ENCODE measurements at regions not wholly inside any gene's neighbourhood (a gene's known extent, or its start where the extent isn't known, plus 50 kb on each side); places are given as distances from the start of the nearest gene placed in this dataset.

DNA sequence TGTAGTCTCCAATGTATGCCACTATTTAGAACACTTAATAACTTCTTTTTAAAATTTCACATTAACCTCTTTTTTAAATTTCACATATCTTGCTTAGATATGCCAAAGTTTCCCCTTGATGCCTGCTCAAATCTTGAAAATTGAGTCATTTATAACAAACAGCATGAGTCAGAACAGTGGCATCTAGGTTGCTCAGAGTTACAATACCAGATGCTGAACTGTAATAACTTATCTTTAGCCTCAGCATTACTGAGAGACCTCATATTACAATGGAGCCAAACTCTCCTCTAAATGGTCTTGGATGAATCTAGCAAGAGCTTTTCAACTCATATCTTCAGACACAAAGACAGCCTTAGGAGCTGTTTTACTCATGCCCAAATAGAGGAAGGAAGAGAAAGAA lies 439.3 kb upstream of the ARPP21 start:
- no peak overlapping the region for H3K27ac ChIP-seq
- DNase-seq = no peak
- no peak overlapping the region for H3K4me3 ChIP-seq
- H3K36me3 ChIP-seq = no peaks in the 10 kb centered on the region
- TF ChIP-seq, protein P1, sequence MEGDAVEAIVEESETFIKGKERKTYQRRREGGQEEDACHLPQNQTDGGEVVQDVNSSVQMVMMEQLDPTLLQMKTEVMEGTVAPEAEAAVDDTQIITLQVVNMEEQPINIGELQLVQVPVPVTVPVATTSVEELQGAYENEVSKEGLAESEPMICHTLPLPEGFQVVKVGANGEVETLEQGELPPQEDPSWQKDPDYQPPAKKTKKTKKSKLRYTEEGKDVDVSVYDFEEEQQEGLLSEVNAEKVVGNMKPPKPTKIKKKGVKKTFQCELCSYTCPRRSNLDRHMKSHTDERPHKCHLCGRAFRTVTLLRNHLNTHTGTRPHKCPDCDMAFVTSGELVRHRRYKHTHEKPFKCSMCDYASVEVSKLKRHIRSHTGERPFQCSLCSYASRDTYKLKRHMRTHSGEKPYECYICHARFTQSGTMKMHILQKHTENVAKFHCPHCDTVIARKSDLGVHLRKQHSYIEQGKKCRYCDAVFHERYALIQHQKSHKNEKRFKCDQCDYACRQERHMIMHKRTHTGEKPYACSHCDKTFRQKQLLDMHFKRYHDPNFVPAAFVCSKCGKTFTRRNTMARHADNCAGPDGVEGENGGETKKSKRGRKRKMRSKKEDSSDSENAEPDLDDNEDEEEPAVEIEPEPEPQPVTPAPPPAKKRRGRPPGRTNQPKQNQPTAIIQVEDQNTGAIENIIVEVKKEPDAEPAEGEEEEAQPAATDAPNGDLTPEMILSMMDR (IDR thresholded peaks at IDR 0.05) = no peak
- no peak for ATAC-seq
- intact Hi-C loops (cut with DNase I) = no loop called here
- H3K9me3 ChIP-seq = no peaks in the 10 kb centered on the region
- no peaks in the 10 kb centered on the region for H3K4me1 ChIP-seq
- no peaks in the 10 kb centered on the region for H3K27me3 ChIP-seq

DNA sequence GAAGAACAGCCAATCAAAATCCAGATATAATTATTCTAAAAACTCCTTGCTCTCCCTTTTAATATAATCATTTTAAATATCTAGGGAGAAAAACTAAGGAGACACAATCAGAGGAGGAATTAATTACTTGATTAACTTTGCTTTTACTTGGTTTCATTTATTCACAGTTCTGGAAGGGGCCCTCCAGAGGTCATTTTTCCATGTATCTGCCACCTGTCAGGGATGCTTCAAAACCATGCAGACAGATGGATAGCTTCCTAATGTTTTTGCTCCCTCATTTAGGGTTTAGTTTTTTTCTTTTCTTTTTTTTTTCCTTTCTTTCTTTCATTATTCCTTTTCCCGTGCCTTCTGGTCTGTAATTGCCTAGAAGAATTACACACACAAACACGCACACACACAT lies 438.1 kb upstream of the ARPP21 start:
- TF ChIP-seq, protein P1 (IDR thresholded peaks at IDR 0.05) = no peak
- H3K9me3 ChIP-seq = no peaks in the 10 kb centered on the region
- no peak for DNase-seq
- H3K27me3 ChIP-seq = no peaks in the 10 kb centered on the region
- no peak for ATAC-seq
- H3K4me3 ChIP-seq = no peak overlapping the region
- H3K27ac ChIP-seq = no peak overlapping the region
- no peaks in the 10 kb centered on the region for H3K4me1 ChIP-seq
- H3K36me3 ChIP-seq = no peaks in the 10 kb centered on the region
- intact Hi-C loops (cut with DNase I) = no loop called here

DNA sequence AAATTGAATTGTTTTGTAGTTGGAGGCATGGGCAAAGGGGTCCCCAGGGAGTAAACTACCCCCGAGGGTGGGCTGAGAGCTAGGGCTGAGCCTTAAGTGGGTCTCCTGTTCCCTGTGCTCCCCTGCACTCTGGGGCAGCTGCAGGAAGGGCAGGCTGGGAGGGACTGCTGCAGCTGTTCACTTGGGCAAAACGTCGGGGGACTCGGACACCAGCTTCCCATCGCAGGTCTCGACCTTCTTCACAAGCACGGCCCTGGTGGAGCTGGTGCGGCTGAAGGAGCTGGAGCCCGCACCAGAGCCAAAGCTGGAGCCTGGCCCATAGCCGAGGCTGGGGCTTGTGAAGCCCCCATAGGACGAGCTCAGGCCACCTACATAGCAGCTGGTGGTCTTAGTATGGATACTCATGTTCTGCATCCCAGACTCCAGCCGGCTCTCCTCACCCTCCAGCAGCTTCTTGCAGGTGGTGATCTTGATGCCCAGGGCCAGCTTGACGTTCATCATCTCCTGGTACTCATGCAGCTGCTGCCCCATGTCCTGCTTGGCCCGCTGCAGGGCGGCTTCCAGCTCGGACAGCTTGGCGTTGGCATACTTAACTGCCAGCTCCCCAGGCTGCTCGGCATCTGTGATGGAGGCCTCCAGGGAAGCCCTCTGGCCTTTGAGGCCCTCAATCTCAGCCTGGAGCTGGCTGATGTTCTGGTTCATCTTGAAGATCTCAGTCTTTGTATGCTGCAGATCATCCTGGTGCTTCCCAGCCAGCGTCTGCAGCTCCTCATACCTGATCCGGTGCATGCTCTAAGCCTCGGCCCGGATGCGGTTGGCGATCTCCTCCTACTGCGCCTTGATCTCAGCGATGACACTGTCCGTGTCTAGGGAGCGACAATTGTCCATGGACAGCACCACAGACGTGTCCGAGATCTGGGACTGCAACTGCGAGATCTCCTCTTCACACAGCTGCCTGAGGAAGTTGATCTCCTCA lies 423.5 kb upstream of the ARPP21 start:
- intact Hi-C loops (cut with DNase I) = no loop called here
- DNase-seq (peak in 2 of 4 donors; percentile 27 to 61), ATAC-seq (no peak)
- Histone ChIP-seq H3K9me3 (peaks cover 0 to 16% of the 10 kb centered on the region in 2 donors), H3K27ac (no peak overlapping the region), H3K27me3 (no peaks in the 10 kb centered on the region), H3K4me1 (no peaks in the 10 kb centered on the region), H3K36me3 (no peaks in the 10 kb centered on the region), H3K4me3 (no peak overlapping the region)
- TF ChIP-seq, protein P1 (IDR thresholded peaks at IDR 0.05) = no peak

DNA sequence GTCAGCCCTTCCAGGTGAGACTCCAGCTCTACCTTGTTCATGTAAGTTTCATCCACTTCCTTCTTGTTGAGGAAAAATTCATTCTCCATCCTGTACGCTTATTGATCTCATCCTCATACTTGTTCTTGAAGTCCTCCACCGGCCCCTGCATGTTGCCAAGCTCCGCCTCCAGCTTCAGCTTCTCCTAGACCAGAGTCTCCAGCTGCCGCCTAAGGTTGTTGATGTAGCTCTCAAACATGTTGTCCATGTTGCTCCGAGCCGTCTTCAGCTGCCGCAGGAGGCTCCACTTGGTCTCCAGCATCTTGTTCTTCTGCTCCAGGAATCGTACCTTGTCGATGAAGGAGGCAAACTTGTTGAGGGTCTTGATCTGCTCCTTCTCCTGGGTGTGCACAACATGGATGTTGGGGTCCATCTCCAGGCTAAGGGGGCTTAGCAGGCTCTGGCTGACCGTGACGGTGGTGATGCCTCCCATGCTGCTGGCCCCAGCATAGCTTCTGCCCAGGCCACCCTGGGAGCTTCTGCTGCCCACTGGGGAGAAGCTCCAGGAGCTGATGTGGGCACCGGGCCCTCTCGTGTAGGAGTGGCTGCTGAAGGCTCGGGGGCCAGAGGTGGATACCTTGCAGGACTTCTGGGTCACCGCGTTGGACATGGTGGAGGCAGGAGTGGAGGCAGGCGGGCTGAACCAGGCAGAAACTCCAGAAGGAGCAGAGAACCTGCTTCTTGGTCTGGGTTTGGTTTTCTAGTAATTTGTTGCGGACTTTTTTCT lies 422.6 kb upstream of the ARPP21 start:
- TF ChIP-seq, protein P1 (IDR thresholded peaks at IDR 0.05) = no peak
- DNase-seq (peak in 2 of 4 donors; percentile 28 to 62), ATAC-seq (no peak)
- H3K27ac ChIP-seq = no peak overlapping the region
- H3K9me3 ChIP-seq = peaks cover 0 to 16% of the 10 kb centered on the region in 2 donors
- intact Hi-C loops (cut with DNase I) = no loop called here
- H3K4me3 ChIP-seq = no peak overlapping the region
- no peaks in the 10 kb centered on the region for H3K4me1 ChIP-seq
- H3K36me3 ChIP-seq = no peaks in the 10 kb centered on the region
- no peaks in the 10 kb centered on the region for H3K27me3 ChIP-seq

Measured in left lung (tissue), 4 donors.